SK-N-MC (cell line): ENCODE measurements at regions not wholly inside any gene's neighbourhood (a gene's known extent, or its start where the extent isn't known, plus 50 kb on each side); places are given as distances from the start of the nearest gene placed in this dataset.

ENCODE experiments used
- EZH2 ChIP-seq: fragments of 200-600 bp; sonication (generic); IDR thresholded peaks from one replicate; pipeline ENCODE4 v1.6.1; 2017; ENCODE audit warnings: antibody characterized with exemption
- FOXP2 ChIP-seq: optimal IDR thresholded peaks from 2 replicates; pipeline ENCODE3; 2011; ENCODE audit warnings: mild to moderate bottlenecking, moderate library complexity; ENCODE audit not compliant: insufficient read depth; ENCODE audit errors: extremely low read length, control extremely low read depth
- POLR2AphosphoS5 ChIP-seq: IDR thresholded peaks from 2 replicates; pipeline ENCODE4 v1.6.1; 2012; ENCODE audit warnings: mild to moderate bottlenecking, low read depth, low read length, borderline replicate concordance

GRCh38 chr13:40101708-40102359, 446.4 kb downstream of the COG6 start:
- TF ChIP-seq EZH2 = no peak
- TF ChIP-seq POLR2AphosphoS5 = no peak
- TF ChIP-seq FOXP2 = no peak
